ENCODE measurements at regions not wholly inside any gene's neighbourhood (a gene's known extent, or its start where the extent isn't known, plus 50 kb on each side); places are given as distances from the start of the nearest gene placed in this dataset.

DNA sequence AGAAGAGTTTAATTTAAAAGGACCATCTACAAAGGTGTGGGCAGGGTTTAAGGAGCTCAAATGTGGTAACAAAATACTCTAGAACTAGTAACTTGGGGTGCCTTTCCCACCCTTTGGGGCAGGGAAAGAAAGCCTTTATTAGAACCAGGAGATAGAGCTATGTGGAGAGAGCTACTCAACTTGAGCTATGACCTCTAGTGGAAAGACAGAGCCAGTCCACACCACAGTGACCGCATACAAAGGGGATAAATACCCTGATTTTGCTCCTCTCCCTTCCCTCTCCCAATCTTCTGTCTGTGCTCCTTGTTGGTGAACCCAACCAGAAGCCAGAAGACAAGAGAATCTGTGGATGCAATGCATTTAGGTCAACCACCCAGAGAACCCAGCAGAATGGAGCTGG is 54.4 kb upstream of the JAK1 start:
- DNase-seq, result no peak
- Histone ChIP-seq H3K9me3 (no peaks in the 10 kb centered on the region), H3K36me3 (no peaks in the 10 kb centered on the region), H3K4me3 (no peak overlapping the region), H3K9ac (ENCODE audit: low read depth in 2 of 2, low read length in 2 of 2) (no peak overlapping the region), H3K4me1 (no peaks in the 10 kb centered on the region), H3K27ac (no peak overlapping the region), H3K27me3 (no peaks in the 10 kb centered on the region)
- TF ChIP-seq, protein P1, sequence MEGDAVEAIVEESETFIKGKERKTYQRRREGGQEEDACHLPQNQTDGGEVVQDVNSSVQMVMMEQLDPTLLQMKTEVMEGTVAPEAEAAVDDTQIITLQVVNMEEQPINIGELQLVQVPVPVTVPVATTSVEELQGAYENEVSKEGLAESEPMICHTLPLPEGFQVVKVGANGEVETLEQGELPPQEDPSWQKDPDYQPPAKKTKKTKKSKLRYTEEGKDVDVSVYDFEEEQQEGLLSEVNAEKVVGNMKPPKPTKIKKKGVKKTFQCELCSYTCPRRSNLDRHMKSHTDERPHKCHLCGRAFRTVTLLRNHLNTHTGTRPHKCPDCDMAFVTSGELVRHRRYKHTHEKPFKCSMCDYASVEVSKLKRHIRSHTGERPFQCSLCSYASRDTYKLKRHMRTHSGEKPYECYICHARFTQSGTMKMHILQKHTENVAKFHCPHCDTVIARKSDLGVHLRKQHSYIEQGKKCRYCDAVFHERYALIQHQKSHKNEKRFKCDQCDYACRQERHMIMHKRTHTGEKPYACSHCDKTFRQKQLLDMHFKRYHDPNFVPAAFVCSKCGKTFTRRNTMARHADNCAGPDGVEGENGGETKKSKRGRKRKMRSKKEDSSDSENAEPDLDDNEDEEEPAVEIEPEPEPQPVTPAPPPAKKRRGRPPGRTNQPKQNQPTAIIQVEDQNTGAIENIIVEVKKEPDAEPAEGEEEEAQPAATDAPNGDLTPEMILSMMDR (IDR thresholded peaks at IDR 0.05), result no peak
- intact Hi-C loops (cut with DNase I), result no loop called here

DNA sequence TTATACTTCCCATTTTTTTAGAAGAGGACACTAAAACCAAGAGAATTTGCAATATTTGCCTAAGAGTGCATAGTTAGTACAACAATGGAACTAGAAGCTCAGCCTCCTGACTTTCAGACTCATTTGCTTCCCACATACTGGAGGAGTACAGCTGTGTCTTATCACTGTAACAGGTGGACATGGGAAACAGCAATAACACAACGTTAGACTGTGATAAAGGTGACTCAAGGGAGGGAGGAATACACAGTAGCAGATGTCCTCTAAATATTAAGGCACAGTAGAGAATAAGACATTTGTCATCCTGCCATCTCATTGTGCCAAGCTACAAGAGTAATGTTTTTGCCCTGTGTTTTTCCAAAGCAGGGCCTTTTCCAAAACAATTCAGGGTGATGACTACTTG is 55.4 kb upstream of the JAK1 start:
- Histone ChIP-seq H3K9ac (ENCODE audit: low read depth in 2 of 2, low read length in 2 of 2) (no peak overlapping the region), H3K4me3 (no peak overlapping the region), H3K27ac (no peak overlapping the region), H3K36me3 (no peaks in the 10 kb centered on the region), H3K27me3 (no peaks in the 10 kb centered on the region), H3K4me1 (no peaks in the 10 kb centered on the region), H3K9me3 (no peaks in the 10 kb centered on the region)
- intact Hi-C loops (cut with DNase I), result no loop called here
- TF ChIP-seq, protein P1 (IDR thresholded peaks at IDR 0.05), result no peak
- no peak for DNase-seq

DNA sequence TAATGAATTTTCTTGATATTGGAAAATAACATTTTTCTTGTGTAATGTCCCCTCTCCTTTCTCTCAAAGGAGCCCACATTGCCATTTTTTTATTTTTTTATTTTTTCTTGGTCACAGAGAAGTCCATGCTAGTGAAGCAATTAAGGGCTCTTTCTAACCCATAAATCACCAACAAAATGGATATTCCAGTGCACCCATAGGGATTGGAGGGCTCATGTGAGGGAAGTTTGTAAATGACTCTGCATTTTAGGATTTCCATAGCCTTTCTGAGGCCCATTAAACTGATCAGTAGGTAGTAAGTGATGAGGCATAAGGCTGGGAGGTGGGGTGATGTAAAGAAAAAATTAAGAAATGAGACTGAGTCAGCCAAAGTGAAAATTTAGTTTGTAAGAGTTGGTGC is 55.9 kb upstream of the JAK1 start:
- H3K27me3 ChIP-seq, result no peaks in the 10 kb centered on the region
- no peak for DNase-seq
- TF ChIP-seq, protein P1 (IDR thresholded peaks at IDR 0.05), result no peak
- H3K27ac ChIP-seq, result no peak overlapping the region
- intact Hi-C loops (cut with DNase I), result no loop called here
- no peaks in the 10 kb centered on the region for H3K9me3 ChIP-seq
- no peaks in the 10 kb centered on the region for H3K4me1 ChIP-seq
- H3K4me3 ChIP-seq, result no peak overlapping the region
- no peaks in the 10 kb centered on the region for H3K36me3 ChIP-seq
- H3K9ac ChIP-seq (ENCODE audit: low read depth in 2 of 2, low read length in 2 of 2), result no peak overlapping the region

DNA sequence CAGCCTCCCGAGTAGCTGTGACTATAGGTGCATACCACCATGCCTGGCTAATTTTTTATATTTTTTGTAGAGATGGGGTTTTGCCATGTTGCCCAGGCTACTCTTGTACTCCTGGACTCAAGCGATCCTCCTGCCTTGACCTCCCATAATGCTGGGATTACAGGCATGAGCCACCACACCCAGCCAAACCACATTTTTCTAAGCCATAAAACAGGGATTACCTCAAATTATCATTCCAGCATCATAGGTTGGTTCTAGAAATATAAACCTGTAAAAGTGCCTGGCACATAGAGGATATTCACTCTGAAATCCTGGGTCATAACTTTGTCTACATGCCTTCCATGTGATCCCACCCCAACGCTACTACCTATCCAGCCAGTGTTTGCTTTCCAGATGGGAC is 59.4 kb upstream of the JAK1 start:
- intact Hi-C loops (cut with DNase I), result no loop called here
- Histone ChIP-seq H3K27ac (no peak overlapping the region), H3K4me3 (no peak overlapping the region), H3K9ac (ENCODE audit: low read depth in 2 of 2, low read length in 2 of 2) (no peak overlapping the region), H3K36me3 (no peaks in the 10 kb centered on the region), H3K27me3 (no peaks in the 10 kb centered on the region), H3K4me1 (peaks cover 3% of the 10 kb centered on the region), H3K9me3 (no peaks in the 10 kb centered on the region)
- no peak for DNase-seq
- TF ChIP-seq, protein P1 (IDR thresholded peaks at IDR 0.05), result no peak

DNA sequence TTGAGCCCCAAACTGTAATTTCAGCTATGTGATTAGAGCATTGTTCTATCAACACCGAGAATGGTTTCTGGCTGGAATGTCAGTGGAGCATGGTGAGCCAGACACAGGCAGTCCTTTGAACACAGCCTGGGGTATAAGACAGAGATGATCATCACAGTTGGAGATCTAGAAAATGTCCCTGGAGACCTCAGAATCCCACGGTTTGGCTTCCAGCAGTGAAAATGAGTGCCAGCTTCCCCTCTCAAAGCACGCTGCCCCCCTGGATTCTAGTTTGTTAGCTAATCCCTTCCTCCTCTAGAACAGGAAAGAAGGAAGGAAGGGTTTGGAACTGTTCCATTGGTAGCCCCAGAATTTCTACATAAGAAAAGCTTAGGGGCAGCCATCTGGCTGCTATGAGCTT is 59.9 kb upstream of the JAK1 start:
- intact Hi-C loops (cut with DNase I), result no loop called here
- Histone ChIP-seq H3K27ac (no peak overlapping the region), H3K9me3 (no peaks in the 10 kb centered on the region)

More for the DNA sequence above, 59.9 kb upstream of the JAK1 start:
- peaks cover 3% of the 10 kb centered on the region for H3K4me1 ChIP-seq
- H3K4me3 ChIP-seq, result no peak overlapping the region
- H3K9ac ChIP-seq (ENCODE audit: low read depth in 2 of 2, low read length in 2 of 2), result no peak overlapping the region
- DNase-seq, result no peak
- TF ChIP-seq, protein P1 (IDR thresholded peaks at IDR 0.05), result no peak
- no peaks in the 10 kb centered on the region for H3K36me3 ChIP-seq
- H3K27me3 ChIP-seq, result no peaks in the 10 kb centered on the region

Data from colonic mucosa (tissue), 4 donors.